GM18867 (cell line): ENCODE measurements at regions not wholly inside any gene's neighbourhood (a gene's known extent, or its start where the extent isn't known, plus 50 kb on each side); places are given as distances from the start of the nearest gene placed in this dataset.

ENCODE experiments used
- ATAC-seq: cut with Tn5 transposase; IDR thresholded peaks from one replicate; pipeline ENCODE4 v1.9.1; 2021; ENCODE audit warnings: mild to moderate bottlenecking, moderate library complexity; ENCODE audit not compliant: unreplicated experiment

DNA sequence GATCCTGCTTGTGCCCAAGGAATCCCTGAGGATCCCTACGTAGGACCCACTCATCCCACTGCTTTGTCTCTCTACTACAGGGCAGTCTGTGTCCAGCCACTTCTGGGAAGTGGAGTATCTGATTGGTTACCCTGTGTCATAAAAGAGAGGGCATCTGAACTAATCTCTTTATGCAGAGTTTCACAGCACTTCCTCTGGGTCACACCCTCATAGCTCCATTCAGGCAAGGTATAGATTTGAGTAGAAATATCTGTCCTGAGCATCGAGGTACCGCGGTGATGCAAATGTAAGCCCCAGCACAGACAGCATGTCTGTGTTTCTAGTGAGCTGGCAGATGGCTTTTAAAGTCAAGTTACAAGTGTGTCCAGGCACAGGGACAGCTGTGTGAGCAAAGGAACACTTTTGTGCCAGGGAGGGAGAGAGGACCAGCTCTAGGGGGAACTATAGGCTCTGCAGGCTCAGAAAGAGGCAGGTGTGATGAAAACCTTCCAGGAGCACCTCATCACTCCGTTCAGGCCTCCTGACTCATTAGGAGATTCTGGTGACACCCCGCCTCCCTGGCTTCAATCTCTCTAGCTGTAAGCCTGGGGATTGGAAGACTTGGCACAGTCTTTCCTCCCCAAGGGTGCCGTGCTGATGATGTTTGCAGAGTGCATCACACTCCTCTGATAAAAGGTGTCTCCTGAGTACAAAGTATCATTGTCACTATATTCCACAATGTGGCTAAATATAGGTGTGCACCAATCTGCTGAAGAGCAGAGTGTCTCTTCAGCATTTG is 84.3 kb upstream of the UBL3 start:
- ATAC-seq = no peak

GRCh38 chr13:29933401-29933800 is 83.0 kb upstream of the UBL3 start:
- no peak for ATAC-seq

DNA sequence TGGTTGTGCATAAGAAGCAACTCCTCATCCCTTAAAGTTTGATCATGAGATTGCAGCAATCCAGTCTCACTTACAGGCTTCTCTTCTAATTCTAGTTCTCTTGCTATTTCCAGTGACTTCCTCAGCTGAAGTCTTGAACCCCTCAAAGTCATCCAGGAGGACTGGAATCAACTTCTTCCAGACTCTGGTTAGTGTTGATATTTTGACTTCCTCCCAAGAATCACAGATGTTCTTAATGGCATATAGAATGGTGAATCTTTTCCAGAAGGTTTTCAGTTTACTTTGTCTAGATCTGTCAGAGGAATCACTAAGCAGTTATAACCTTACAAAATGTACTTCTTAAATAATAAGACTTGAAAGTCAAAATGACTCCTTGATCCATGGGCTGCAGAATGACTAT is 81.3 kb upstream of the UBL3 start:
- no peak for ATAC-seq

DNA sequence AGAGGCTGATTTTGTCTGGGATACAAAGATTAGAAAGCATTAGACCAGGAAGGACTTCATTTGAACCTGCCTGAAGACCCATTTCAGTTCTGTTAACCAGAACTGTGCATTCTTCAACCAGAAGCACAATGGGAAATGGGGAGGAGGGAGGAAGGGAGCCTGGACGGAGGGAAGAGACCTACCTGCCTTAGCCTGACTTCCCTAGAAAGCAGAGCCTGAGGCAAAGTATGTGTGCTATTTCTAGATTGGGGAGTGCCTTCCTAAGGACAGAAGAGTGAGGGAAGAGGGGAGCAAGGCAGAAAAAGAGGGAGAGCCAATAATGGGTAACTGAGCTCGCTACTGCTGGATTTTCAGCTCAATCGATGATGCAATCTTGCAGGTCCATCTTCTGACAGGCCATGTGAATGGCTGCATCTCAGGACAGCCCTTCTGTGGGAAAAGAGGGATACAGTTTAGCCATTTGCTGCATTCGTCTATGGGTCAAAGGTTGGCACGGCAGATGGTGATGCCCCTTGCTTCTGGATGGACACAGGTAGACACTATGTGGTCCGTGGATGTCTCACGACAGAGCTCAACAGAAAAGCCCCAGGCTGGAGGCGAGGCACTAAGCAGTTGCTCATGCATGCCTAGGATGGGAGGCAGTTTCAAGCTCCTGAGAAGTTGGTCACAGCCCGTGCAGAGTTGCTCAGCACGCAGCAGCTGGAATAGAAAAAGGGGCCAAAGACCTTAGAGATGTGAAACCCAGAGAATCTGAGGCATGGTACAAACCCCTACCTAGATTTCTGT is 78.8 kb upstream of the UBL3 start:
- ATAC-seq = no peak

DNA sequence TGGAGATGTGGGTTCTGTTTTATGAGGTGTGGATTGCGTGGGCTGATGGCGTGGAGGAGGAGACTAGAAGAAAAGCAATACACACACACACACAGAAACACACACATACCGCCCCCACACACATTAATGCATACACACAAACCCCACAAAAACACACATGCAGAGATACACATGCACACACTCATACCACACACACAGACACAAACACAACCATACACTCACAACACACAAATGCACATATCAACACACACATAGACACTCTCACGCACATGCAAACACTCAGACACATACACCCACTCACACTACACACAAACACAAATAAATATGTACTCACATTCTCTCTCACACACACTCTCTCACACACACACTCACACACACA is 75.7 kb upstream of the UBL3 start:
- ATAC-seq = no peak

GRCh38 chr13:29925457-29926097 is 75.2 kb upstream of the UBL3 start:
- no peak for ATAC-seq

DNA sequence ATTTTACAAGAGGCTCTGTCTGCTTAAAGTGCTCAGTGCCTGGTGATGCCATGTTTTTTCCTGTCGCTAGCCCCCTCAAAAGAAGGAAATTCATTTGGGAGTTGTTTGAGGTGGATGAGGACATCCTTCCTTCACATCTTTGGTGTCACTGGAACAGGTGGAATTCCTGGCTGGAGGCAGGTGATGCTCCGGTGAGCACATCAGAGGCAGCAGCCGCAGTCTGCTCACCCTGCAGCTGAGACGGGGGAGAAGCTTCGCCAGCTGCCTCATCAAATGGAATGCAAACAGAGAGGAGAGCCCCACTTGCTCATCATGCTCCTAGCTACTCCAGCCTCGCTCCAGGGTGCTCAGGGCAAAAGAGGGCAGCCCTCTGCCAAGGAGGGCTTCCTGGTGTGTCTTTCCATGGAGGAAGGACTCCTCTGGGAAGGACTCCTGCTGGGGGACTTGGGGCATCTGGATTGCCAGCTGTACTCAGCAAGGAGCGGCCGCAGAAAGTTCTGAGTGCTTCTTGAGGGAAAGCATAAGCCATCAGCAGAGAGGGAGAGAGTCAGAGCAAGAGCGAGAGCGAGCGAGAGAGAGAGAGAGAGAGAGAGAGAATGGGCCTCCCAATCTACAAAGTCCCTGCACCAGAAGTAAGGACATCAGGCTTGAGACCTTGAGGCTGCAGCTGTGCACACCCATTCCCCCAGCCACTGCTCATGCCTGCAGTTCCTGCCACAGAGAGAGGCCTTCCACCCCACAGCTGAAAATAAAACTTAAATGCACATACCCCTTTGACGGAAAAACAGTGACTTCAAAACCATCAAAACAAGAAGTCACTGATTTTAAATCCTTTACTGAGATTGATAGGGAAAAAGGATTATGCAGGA is 74.3 kb upstream of the UBL3 start:
- ATAC-seq = no peak

- ATAC-seq = no peak
Measured at GRCh38 chr13:29923554-29924481, 73.4 kb upstream of the UBL3 start.

DNA sequence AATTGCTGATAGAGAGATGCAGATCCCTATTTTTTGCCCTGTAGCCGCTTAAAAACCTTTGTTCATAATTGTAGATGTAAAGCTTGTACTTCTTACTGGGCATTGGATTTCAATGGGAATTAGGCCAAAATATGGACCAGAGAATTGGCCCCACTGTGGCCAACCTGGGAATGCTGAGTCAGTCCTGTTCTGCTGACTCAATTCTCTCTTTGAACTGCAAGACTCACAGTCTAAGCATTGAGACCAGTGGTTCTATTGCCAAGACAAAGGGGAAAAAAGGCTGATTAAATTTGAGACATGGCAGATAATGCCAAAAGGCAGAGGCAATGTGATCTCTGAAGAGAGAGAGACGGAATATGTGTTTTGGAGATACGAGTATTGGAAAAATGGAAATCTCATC is 72.5 kb upstream of the UBL3 start:
- no peak for ATAC-seq

DNA sequence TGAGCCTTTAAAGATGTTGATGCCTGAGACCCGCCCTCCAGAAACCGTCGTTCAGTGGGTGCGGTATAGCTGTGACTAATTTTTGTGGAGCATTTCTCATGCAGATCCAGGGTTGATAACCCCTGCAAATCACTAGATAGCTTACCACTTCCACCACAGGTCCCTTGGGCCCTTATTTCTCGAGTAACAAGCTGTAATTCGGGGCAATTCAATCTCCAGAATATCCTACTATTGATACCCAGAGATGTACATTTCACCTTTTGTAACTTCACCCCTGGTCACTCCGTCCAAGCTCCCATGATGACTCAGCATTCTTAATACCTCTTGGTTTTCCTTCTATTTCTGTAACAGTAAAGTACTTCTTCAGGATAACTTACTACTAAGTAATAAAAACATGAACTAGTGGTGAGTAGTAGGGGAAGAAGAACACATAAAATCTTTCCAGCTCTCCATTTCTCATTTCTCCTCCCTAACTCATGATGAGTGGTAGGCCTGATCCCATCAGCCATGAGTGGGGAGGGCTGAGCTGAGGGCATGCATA is 71.9 kb upstream of the UBL3 start:
- ATAC-seq = no peak

- no peak for ATAC-seq
Measured at GRCh38 chr13:29921542-29921941, 71.1 kb upstream of the UBL3 start.

DNA sequence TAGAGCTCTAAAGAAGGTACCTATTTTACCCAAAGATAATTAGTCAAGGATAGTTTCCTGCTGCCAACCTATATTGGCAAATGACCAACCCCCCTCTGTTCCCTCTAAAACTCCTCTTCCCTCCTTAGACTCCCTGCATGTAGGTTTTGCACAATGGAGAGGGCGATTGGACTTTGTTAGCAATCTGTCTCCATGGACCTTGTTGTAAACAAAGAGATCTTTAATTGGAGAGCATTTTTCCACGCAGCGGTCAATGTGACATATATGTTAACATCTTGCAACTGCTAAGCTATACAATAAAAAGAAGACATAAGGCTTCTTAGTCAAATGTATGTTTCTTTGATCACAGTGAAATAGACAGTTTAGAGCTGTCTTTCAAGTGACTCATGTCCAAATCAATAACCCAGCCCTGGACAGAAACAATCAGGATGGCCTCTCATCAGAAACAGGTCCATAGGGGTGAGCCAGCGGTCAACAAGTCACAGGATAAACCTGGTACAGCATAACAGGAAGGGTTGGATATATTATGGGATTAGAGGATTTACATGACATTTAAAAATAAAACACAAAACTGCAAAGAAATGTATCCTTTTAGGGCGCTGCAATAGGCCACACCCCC is 69.7 kb upstream of the UBL3 start:
- no peak for ATAC-seq

DNA sequence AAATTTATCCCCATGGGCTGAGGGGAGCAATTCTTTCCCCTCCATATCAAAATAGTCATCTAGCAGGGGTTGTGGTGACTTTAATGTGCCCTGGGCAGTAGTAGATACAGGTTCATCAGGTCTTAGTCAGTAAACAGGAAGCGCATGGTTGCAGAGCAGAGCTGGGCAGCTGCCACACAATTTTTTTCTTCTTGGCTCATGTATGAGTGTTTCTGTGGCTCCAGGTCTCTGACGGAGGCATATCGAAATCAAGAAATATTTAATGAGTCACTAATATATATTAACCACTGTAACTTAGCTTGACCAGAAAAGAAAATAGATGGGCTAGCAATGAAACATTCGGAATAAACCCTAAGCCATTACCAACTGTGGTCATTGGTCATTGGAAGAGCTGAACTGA is 68.4 kb upstream of the UBL3 start:
- peak; percentile 55 for ATAC-seq

- no peak for ATAC-seq
Measured at GRCh38 chr13:29917650-29918049, 67.2 kb upstream of the UBL3 start.

GRCh38 chr13:29914581-29914980 is 64.2 kb upstream of the UBL3 start:
- ATAC-seq = no peak

GRCh38 chr13:29911781-29912418 is 61.5 kb upstream of the UBL3 start:
- ATAC-seq = no peak

DNA sequence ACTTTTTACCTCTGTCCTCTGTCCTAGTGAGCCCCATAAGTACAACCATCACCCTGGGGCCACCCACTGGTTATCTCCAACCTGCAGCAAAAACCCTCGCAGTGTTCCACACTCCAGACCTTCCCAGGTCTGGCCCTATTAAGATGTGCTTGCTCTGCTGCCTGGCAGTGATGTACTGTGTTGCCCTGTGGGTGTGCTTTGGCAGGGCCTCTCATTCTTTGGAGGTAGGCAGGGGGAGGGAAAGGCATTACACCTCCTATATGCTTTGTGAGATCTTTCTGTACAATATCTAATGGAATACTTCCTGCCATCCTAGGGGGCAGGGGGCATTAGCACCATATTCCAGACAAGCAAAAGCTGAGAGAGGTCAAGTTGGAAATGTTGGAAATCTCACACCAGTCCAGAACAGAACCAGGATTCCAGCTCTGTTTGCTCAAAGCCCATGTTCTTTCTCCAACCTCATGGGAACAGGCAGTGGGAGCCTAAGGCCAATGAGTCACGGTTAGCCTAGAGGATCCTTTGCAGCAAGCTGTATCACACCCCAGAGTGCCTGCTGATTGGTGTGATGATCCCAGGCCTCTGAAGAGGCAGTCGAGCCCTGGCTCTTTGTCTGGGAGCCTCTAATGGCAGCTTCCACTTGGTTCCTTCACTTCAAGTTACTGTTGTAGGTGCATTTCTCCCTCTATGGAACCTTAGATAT is 59.7 kb upstream of the UBL3 start:
- no peak for ATAC-seq

DNA sequence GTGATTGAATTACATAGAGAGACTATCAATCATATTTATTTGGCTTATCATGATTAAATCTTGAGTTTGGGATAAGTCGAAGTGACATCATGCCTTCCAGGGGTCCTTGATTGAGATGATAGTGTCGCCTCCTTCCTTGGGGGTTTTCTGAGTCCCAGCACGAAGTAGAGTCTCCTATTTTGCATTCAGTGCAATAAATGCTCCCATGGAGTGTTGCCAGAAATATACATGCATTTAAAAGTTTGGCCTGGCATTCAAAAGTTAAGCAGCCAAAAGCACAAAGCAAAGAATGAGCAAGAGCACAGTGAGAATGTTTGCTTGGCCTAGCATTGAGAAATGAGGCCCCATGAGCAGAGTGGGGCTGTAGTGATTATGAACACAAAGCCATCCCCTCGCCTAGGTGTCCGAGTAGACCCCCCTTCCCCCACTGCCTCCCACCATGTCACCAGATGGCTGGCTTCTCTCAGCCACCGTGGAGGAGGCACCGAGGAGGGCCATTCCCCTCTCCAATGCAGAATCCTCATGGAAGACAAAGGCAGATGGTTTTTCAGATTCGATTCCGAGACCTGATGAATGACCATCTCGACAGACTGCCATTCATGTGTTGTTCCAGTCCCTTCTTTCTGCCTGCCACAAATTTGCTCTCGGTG is 58.8 kb upstream of the UBL3 start:
- ATAC-seq = no peak
